T-helper 1 cell treated with Interleukin-12 subunit alpha and Interleukin-12 subunit beta and Interleukin-4 antibody, amounts not matched to agents 30 μg/mL and 1 μg/mL, for 36 hours (primary cell): ENCODE measurements at regions not wholly inside any gene's neighbourhood (a gene's known extent, or its start where the extent isn't known, plus 50 kb on each side); places are given as distances from the start of the nearest gene placed in this dataset.
"Not testable (repeated sequence)": the region's sequence is repeated elsewhere in the genome, so short reads cannot be mapped to it uniquely, and the experiment has no call there.

Experiments used
- H3K27ac Mint-ChIP-seq: one replicate; pipeline ENCODE4 v1.8.0; 2021; ENCODE audit warnings: mild to moderate bottlenecking, mixed read lengths
- H3K27me3 Mint-ChIP-seq: one replicate; pipeline ENCODE4 v1.8.0; 2021; ENCODE audit warnings: low read depth, mixed read lengths
- H3K36me3 Mint-ChIP-seq: one replicate; pipeline ENCODE4 v1.8.0; 2021; ENCODE audit warnings: low read depth, mixed read lengths
- H3K4me1 Mint-ChIP-seq: one replicate; pipeline ENCODE4 v1.8.0; 2021; ENCODE audit warnings: low read depth, mixed read lengths
- H3K4me3 Mint-ChIP-seq: one replicate; pipeline ENCODE4 v1.8.0; 2021; ENCODE audit warnings: mild to moderate bottlenecking, moderate library complexity, mixed read lengths
- H3K9me3 Mint-ChIP-seq: one replicate; pipeline ENCODE4 v1.8.0; 2021; ENCODE audit warnings: mixed read lengths

DNA sequence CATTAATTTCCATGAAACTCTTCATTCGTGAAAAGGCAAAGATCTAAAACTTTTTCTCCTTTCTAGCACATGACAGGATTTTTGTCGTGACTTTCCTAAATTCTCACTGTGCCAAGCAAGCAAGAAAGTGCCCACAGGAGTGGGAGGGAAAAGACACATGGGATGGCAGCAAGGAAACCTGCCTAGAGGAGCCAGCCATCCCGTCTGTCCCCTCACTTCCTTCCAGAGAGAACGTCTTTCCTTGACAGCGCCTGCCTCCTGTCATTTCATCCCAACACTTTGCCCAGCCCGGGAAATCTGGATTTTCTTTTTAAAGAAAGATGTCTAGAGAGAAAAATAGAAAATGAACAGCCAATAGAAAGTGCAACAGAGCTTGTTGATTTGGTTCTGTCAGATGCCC is 200.6 kb upstream of the PTBP2 start:
- Mint-ChIP-seq H3K4me1 (no peaks in the 10 kb centered on the region), H3K27me3 (no peaks in the 10 kb centered on the region), H3K27ac (no peak overlapping the region), H3K9me3 (no peaks in the 10 kb centered on the region), H3K36me3 (no peaks in the 10 kb centered on the region), H3K4me3 (no peak overlapping the region)

DNA sequence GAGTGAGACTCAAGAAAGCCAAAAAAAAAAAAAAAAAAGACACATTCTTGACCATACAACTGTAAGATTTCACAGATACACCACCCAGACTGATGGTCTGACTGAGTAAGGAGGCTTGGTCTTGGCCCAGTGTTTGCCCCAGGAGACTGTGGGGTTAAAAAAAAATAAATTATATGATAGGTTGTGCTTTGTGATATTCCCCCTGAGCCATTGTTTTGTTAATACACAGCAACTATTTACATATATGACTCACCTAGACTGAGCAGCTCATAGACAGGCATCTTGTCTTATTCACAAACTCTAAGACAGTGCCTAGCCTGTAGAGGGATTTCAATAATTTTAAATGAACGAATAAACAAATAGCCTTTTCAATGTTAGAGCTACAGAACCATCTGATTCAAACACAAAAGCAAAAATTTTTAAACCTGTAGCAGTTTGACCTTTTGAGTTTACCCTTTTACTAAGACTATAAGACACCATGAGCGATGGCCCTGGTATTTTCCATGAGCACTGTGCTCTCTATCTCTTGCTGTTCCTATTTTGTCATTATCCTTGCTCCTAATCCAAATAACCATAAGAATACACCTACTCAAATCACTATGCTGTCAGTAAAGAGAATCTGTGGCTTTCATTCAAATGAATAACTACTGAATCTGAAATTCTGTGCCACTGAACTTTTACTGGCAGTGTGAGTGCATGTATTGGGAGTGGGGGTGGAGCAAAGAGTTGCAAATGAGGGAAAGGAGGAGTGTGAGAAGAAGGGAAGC is 199.4 kb upstream of the PTBP2 start:
- Mint-ChIP-seq H3K27me3 (no peaks in the 10 kb centered on the region), H3K4me3 (no peak overlapping the region), H3K9me3 (peaks cover 7% of the 10 kb centered on the region), H3K36me3 (no peaks in the 10 kb centered on the region), H3K4me1 (no peaks in the 10 kb centered on the region), H3K27ac (no peak overlapping the region)

GRCh38 chr1:96522927-96523326 is 198.7 kb upstream of the PTBP2 start:
- H3K4me3 Mint-ChIP-seq = no peak overlapping the region
- H3K27ac Mint-ChIP-seq = no peak overlapping the region
- H3K4me1 Mint-ChIP-seq = no peaks in the 10 kb centered on the region
- no peaks in the 10 kb centered on the region for H3K27me3 Mint-ChIP-seq
- no peaks in the 10 kb centered on the region for H3K36me3 Mint-ChIP-seq
- H3K9me3 Mint-ChIP-seq = peaks cover 11% of the 10 kb centered on the region

DNA sequence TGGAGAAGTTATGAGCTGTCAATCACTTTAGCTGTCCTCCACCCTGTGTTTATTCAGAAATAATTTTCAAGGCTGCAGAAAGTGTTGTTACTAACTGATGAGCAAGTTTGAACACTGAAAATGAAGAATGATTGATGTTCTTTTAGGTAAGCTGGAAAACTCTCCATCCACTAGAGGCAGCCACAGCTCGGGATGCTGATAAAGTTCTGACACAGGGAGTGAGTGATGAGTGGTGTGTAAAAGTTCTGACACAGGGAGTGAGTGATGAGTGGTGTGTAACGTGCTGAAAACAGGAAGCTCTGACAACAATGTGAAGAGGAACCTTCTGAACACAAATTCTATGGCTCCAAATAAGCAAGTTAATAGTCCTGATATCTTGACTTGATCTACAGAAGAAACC is 197.5 kb upstream of the PTBP2 start:
- peaks cover 22% of the 10 kb centered on the region for H3K9me3 Mint-ChIP-seq
- H3K27ac Mint-ChIP-seq = no peak overlapping the region
- no peaks in the 10 kb centered on the region for H3K36me3 Mint-ChIP-seq
- H3K27me3 Mint-ChIP-seq = no peaks in the 10 kb centered on the region
- no peaks in the 10 kb centered on the region for H3K4me1 Mint-ChIP-seq
- no peak overlapping the region for H3K4me3 Mint-ChIP-seq

DNA sequence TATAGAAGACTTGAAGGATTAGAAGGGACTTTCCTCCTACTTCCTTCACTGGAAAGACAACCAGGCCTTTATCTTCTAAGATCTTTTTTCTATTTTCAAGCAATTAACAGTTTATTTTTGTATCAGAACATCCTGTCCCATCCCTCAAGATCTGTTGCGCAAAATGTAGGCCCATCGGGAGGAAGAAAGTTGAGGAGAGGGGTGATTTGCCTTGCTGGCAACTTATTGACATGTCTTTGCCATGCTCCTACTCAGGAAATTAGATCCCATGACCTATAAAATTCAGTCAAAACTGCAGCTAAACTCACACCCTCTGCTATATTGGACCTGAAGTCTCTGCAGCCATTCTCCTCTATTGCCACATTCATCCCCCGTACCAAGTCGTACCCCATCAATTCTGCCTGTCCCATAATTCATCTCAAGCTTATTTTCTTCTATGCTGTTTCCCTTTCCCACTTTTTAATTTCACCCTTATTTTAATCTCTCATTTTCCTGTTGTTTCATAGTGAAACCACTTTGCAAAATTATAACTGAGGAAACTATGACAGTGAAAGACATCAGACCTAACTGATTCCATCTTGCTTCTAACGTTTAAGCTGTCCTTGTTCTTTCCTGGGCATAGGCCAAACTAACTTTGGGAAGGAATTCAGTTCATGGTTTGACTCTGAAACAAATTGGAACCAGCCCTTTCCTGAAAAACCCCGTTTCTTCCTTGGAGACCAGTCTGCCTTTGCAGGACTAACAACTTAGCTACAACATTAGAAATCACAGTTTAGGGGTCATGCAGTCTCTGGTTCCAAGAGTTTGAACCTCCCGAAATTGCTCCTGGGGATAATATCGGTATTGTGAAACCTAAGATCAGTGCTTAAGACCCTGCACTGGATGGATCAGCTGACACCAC is 195.7 kb upstream of the PTBP2 start:
- no peak overlapping the region for H3K27ac Mint-ChIP-seq
- H3K9me3 Mint-ChIP-seq = peaks cover 24% of the 10 kb centered on the region

DNA sequence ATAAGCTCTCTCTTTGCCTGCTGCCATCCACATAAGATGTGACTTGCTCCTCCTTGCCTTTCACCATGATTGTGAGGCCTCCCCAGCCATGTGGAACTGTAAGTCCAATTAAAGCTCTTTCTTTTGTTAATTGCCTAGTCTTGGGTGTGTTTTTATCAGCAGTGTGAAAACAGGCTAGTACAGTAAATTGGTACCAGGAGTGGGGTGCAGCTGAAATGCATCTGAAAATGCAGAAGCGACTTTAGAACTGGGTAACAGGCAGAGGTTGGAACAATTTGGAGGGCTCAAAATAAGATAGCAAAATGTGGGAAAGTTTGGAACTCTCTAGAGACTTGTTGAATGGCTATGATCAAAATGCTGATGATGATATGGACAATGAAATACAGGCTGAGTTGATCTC is 192.9 kb upstream of the PTBP2 start:
- H3K4me3 Mint-ChIP-seq, H3K36me3 Mint-ChIP-seq, H3K27ac Mint-ChIP-seq, H3K4me1 Mint-ChIP-seq, H3K27me3 Mint-ChIP-seq: not testable (repeated sequence)
- H3K9me3 Mint-ChIP-seq = peaks cover 24% of the 10 kb centered on the region

More for the DNA sequence above, 195.7 kb upstream of the PTBP2 start:
- no peaks in the 10 kb centered on the region for H3K36me3 Mint-ChIP-seq
- no peaks in the 10 kb centered on the region for H3K27me3 Mint-ChIP-seq
- no peak overlapping the region for H3K4me3 Mint-ChIP-seq
- H3K4me1 Mint-ChIP-seq = no peaks in the 10 kb centered on the region

GRCh38 chr1:96533820-96534219 is 187.8 kb upstream of the PTBP2 start:
- Mint-ChIP-seq H3K36me3 (no peaks in the 10 kb centered on the region), H3K4me1 (no peaks in the 10 kb centered on the region), H3K27ac (no peak overlapping the region)

GRCh38 chr1:96536581-96536980 is 185.0 kb upstream of the PTBP2 start:
- Mint-ChIP-seq H3K36me3 (no peaks in the 10 kb centered on the region), H3K27me3 (no peaks in the 10 kb centered on the region), H3K27ac (no peak overlapping the region), H3K4me3 (no peak overlapping the region), H3K4me1 (no peaks in the 10 kb centered on the region), H3K9me3 (no peaks in the 10 kb centered on the region)

More at GRCh38 chr1:96533820-96534219, 187.8 kb upstream of the PTBP2 start:
- H3K9me3 Mint-ChIP-seq = peaks cover 4% of the 10 kb centered on the region
- no peaks in the 10 kb centered on the region for H3K27me3 Mint-ChIP-seq
- no peak overlapping the region for H3K4me3 Mint-ChIP-seq

DNA sequence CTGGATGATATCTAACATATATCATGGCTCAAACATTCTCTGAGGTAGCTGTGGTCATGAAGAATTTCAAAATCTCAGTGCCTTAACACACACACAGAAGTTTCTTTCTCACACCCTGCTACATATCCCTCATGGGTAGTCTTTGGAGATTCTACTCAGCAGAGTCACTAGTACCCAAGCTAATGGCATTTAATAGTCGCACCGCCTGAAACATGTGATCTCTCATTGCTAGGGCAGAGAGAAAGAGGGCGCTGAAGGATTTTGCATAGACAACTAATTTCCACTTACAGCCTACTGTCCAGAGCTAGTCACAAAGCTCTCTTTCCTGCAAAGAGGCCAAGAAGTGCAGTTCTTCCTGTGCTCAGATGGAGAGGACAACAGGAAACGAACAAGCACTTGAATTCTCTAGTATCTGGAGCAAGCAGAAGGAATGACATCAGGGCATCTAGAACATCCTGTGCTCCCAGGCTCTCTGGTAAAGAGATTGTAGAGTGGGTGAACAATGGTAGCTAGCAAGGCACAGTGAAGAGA is 183.4 kb upstream of the PTBP2 start:
- Mint-ChIP-seq H3K27ac (no peak overlapping the region), H3K36me3 (no peaks in the 10 kb centered on the region), H3K27me3 (no peaks in the 10 kb centered on the region), H3K9me3 (no peaks in the 10 kb centered on the region), H3K4me3 (no peak overlapping the region), H3K4me1 (no peaks in the 10 kb centered on the region)

- H3K9me3 Mint-ChIP-seq = no peaks in the 10 kb centered on the region
- H3K36me3 Mint-ChIP-seq = no peaks in the 10 kb centered on the region
- no peaks in the 10 kb centered on the region for H3K27me3 Mint-ChIP-seq
- H3K4me1 Mint-ChIP-seq = no peaks in the 10 kb centered on the region
- H3K27ac Mint-ChIP-seq = no peak overlapping the region
- no peak overlapping the region for H3K4me3 Mint-ChIP-seq
Measured at GRCh38 chr1:96538883-96539282, 182.7 kb upstream of the PTBP2 start.

- Mint-ChIP-seq H3K27ac (no peak overlapping the region), H3K36me3 (no peaks in the 10 kb centered on the region), H3K9me3 (no peaks in the 10 kb centered on the region), H3K27me3 (no peaks in the 10 kb centered on the region), H3K4me3 (no peak overlapping the region), H3K4me1 (no peaks in the 10 kb centered on the region)
Measured at GRCh38 chr1:96541491-96541890, 180.1 kb upstream of the PTBP2 start.

DNA sequence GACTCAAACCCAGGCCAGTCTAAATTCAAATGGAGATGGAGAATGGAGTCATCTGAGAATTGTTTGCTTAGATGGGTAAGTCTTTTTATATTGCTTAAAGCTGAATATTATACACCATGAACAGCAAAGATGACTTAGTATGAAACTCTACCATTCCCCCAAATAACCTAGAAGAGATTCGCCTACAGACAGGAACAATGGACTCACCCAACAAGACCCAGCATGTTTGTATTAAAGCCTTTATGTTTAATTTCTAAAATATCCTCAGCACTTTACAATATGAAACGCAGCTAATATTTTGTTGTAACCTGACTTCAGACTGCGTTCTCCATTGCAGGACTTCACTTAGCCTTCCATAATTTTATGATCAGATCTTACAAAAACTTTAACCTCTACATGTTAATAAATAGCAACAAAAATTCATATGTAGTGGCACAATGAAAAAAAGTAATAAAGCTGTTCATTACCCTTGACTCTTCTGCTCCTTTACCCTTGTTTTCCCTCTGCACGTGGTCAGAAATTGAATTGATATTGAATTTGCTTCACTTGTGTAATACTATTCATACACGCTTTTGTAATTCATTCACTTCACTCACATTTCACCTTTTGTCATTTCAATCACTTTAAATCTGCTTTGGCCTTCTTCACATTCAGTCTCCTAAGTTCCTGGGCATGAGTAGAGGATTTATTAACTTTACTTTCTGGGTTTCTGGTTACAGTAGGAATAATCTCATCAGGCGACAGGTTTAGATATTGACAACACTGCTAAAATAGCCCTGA is 177.3 kb upstream of the PTBP2 start:
- Mint-ChIP-seq H3K4me1 (no peaks in the 10 kb centered on the region), H3K4me3 (no peak overlapping the region), H3K36me3 (no peaks in the 10 kb centered on the region), H3K27ac (no peak overlapping the region), H3K9me3 (no peaks in the 10 kb centered on the region), H3K27me3 (no peaks in the 10 kb centered on the region)

GRCh38 chr1:96544831-96545221 is 176.8 kb upstream of the PTBP2 start:
- H3K36me3 Mint-ChIP-seq = no peaks in the 10 kb centered on the region
- no peaks in the 10 kb centered on the region for H3K27me3 Mint-ChIP-seq
- no peak overlapping the region for H3K4me3 Mint-ChIP-seq
- H3K4me1 Mint-ChIP-seq = no peaks in the 10 kb centered on the region
- no peak overlapping the region for H3K27ac Mint-ChIP-seq
- H3K9me3 Mint-ChIP-seq = no peaks in the 10 kb centered on the region

DNA sequence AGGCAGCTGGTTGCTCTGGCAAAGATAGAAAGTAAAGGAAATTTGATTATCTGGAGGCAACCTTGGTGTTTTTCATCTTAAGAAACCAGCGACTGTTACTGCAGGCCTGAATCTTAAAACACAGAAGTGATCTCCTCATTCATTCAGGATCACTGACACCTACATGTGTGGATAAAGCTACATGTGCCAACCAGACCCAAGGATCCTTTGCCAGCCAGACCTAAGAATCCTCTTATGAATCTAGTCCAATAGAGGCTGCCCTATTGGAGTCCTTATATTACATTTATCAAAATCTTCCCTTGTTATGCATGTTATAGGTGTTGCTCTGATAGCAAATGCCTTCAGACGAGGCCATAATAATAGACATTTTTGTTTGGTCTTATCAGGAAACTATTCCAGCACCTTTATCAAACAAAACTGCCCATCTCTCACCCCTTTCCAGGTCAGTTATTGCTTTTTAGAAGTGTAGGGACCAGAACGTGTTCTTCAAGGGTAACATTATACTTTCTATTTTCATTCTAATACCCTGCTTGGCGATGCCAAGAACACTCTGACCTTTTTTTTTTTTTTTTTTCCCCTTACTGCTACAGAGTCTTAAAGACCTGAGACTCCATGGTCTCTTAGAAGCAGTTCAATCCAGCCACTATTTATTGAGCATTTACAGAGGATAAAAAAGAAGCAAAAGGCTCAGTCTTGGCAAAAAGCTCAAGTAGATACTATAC is 175.5 kb upstream of the PTBP2 start:
- Mint-ChIP-seq H3K27ac (no peak overlapping the region), H3K36me3 (no peaks in the 10 kb centered on the region), H3K4me1 (no peaks in the 10 kb centered on the region), H3K4me3 (no peak overlapping the region), H3K9me3 (no peaks in the 10 kb centered on the region), H3K27me3 (no peaks in the 10 kb centered on the region)
